Stimulated activated CD8-positive, alpha-beta memory T cell treated with anti-CD3 and anti-CD28 coated beads, Interleukin-7, amount 100 ng/mL, for 1 hour (primary cell): ENCODE measurements at regions not wholly inside any gene's neighbourhood (a gene's known extent, or its start where the extent isn't known, plus 50 kb on each side); places are given as distances from the start of the nearest gene placed in this dataset.
"Not testable (repeated sequence)": the region's sequence is repeated elsewhere in the genome, so short reads cannot be mapped to it uniquely, and the experiment has no call there.

ENCODE experiments used
- DNase-seq, 2 donors: peaks; one replicate each; pipeline ENCODE4 v3.0.0-alpha.2; 2020; ENCODE audit warnings: low read depth in 2 of 2

DNA sequence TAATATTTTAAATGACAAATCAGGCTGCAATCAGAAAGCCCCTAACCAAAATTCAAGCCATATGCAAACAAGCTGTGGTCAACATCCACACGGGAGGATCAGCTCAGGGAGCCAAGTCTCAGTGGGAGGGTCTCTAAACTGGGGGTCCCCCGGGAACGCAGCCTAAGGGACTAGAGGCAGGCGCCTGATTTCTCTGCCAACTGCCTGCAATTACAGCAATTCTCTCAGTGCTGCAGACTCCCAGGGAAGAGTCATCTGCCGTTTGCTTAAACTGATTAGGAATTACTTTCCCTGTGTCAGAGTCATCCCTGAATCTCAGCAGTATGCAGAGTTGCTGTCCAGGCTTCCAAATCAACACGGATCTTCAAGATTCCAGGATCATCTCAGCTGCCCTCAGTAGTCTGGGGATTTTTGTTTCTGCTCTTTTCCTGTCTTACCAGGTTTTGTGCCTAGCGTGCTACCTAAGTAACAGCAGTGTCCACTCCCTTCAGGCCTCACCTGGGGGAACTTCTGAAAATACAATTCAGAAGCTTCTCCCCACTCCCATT is 247.8 kb downstream of the RRAGC start:
- DNase-seq = no peak

DNA sequence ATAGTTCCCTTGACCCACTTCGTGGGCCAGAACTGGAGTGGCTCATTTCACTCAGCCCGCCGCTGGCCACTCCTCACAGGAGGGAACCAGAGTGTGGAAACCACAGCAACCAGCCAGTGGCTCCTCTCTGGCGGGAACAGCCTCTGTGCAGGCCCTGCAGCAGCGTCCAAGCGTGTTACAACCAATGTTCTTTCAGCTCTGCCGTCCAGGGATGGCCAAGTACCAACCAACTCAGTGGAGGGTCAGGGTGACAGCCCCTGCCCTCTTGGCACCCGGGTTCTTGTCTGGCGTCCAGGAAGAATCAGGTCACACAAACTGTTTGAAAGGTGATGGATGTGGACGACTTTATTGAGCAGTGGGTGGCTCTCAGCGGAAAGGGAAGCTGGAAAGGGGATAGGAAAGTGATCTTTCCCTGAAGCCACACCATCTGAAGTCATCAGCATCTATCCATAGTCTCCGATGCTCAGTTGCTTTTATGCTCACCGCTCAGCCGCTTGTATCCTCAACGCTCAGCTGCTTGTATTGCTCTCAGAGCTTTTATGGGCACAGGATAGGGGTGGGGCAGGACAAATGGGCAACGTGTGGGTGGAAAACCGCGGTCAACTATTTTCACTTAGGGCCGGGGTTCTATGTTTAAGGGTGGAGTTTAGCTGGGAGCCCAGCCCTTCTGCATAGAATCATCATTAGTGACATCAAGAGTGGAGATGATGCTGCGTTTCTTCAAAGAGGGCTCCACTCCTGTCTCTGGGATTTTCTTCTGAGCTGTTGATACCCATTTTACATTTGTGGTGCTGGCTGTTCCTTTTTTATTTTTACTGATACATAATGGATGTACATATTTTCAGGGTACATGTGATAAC is 250.2 kb downstream of the RRAGC start:
- DNase-seq = no peak

DNA sequence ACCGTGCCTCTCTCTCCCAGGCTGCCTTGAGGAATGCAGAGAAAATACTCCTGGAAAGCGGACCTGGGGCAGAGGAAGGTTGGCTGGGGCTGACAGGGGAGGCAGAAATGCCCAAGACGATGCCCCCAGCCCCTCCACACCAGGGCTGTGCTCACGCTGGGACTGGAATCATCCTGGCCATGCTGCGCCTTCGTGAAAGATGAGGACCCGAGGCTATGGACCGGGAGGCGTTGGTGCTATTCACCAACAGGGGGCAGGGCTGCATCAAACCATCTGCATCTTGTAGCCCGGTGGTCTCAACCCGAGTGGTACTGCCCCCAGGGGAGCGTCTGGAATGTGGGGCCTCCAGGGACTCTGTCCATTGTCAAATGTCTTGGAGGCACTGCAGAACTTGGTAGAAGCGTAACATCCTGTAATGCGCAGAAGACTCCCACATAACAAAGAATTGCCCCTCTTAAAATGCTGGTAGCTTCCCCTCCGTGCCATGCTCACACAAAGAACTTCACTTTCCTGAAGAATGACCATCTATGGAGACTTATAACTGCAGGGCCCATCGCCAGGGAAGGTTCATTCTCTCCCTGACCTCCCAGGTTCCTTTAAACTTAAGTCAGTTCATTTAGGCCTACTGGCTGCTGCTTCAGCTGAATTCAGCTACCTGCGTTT is 251.2 kb downstream of the RRAGC start:
- DNase-seq = no peak

DNA sequence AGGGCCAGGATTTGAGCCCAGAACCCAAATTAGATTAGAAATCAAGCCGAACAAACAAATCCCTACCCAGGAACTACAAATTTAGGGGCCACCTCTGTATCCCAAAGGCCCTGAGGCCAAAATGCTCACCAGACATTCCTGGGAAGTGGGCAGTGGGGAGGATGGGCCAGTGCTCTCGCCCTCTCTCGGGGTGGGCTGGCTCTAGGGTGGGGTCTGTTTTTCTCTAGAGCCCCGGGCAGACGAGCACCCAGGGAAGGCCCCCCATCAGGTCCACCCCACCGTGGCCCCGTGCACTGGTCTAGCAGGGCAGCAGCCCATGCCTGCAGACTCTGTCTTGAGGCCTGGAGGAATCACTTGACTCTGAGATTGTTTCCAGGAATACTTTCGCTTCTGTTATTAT is 252.0 kb downstream of the RRAGC start:
- no peak for DNase-seq

DNA sequence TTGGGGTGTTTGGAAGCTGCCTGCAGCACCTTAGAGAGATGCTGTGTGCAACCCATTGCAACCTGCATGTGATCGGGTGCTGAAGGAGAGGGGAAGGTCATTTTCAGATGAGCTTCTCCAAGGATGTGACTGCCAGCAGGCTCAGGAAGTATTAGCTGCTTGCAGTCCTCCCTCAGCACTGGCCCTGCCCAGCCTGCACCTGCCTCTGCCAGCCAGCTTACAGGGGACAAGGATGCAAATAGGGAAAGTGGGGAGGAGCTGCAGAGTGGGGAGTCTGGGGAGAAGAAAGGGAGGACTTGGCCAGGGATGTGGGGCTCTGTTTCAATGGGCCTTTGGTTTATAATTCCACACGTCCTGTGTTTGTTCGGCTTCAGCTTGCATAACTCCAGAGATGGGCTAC is 254.5 kb downstream of the RRAGC start:
- DNase-seq = no peak

DNA sequence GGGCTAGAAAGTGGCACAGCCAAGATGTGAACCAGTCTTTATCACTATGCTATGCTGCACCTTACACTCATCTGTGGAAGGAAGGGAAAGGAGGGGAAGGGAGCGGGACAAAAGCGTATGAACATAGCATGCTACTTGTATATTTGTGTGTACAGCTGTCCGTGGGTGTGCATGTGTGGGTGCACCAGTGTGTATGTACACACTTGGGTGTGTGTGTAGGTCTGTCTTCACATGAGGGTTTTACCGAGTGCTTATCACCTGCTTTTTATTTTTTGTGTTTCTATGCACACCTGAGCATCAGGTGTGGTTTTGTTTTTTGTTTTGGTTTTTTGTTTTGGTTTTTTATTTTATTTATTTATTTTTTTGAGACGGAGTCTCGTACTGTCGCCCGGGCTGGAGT is 255.7 kb downstream of the RRAGC start:
- no peak for DNase-seq

DNA sequence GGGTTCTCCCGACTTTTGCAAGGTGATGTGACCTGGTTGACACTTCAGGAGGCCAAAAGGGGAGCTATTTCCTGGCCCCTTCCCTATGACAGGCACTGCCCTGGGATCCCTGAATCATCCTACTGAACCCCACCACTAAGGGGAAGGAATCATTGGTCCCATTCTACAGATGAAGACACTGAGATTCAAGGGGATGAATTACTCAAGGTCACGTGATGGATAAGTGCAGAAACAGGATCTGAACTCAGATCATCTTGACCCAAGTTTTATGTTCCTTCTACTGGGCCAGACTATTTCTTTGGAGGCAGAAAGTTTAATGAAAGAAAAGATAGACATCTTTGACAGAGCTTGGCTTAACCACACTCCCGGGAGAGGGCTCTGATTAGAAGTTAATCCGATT is 258.7 kb downstream of the RRAGC start:
- no peak for DNase-seq

DNA sequence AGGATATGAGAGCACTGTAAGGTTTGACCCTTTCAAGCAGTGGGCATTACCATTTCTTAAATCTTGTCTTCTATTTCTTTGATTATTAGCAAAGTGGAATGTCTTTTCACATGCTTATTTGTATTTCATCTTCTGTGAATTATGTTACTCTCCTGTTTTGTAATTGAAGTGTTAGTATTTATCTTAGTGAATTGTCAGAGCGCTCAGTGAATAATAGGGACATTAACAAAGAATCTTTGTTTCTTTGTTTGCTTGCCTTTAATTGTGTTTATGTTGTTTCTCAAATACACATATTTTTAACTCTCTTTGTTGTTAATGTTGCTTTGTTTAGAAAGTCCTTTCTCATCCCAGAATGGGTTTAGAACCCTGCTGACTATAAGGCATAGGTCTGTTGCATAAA is 259.3 kb downstream of the RRAGC start:
- no peak for DNase-seq

DNA sequence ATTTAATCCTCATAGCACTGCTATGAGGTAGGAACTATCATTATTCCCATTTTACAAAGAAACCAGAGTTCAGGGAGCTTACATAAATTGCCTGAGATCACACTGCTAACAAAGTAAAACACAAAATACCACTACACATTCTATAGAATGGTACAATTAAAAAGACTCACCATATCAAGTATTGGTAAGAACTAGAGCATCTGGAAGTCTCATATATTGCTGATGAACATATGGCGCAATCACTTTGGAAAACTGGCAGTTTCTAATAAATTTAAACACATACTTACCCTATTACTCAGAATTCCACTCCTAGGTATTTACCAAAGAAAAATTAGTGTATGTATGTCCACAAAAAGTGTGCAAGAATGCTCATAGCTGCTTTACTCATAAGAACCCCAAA is 261.5 kb downstream of the RRAGC start:
- DNase-seq = no peak

DNA sequence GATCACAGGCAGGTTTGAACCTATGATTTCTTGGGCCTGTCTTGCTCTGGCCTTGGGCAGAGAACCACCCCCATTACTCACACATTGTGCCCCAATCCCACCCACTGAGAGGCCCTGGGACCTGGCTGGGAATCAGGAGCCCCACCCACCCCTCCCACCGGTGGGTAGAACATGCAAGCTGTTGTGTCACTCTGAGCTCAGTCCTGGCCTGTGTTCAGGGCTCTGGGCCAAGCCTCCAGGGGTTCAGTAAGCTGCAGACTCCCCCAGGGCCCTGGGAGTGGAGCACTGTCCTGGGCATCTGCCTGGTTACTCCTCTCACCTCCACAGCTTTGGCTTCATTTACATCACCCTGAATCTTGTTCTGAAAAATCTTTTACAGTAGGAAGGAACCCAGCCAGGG is 270.5 kb downstream of the RRAGC start:
- DNase-seq = no peak

DNA sequence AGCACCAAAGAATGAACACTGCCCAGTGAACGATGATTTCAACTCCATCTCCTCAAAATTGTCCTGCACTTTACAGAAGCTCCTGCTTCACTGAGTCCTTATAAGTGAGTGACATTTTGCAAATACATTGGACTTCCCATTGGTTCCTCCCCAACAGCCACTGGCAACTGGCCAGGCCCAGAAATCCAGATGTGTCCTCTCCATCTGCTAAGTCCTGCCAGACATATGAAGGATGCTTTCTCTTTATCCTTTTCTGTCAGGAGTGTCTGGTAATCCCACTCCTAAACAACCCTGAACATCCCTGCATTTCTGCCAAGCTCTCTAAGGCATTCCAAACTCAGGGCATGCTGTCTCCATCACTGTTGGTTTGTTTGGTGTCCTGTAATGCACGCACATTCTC is 271.8 kb downstream of the RRAGC start:
- no peak for DNase-seq

DNA sequence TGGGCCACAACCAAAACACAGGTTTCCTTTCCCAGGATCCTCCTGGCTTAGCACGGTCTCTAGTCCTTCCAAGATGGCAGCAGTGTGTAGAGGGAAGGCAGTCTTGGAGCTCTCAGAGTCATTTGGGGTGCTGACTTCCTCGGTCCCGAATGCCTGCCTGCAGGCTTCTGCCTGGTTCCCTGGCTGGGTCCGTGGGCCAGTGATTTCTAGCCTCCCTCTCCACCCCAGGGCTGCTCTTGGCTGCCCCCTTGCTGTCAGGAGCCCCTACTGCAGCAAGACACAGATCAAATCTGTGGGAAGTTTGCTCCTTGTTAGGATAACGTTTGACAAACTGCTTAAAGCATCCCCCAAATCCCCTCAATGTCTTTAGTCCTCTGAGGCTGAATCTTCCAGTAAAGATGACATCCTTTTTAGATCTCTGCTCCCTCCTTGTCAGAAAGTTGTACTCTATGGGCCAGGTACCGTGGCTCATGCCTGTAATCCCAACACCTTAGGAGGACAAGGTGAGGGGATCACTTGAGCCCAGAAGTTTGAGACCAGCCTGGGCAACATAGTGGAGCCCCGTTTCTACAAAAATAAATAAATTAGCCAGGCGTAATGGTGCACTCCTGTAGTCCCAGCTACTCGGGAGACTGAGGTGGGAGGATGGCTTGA is 272.5 kb downstream of the RRAGC start:
- peak in 1 of 2 donors; percentile 21 for DNase-seq

DNA sequence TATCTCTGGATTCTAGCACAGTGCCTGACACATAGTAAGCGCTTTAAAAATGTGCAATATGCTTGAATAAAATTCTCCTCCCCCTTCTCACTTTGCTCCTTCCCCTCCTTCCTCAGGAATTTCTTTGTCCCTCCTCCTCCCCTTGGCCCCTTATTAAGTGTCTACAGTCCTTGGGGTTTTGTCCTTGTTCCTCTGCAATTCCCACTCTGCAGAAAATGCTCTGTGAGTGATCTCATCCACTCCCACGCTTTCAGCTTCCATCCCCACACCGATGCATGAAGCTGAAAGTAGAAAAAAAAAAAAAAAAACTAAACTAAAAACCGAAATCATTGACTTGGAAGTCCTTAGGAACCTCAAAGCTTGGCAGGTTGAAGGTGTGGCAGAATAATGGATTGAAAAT is 273.6 kb downstream of the RRAGC start:
- DNase-seq = no peak

DNA sequence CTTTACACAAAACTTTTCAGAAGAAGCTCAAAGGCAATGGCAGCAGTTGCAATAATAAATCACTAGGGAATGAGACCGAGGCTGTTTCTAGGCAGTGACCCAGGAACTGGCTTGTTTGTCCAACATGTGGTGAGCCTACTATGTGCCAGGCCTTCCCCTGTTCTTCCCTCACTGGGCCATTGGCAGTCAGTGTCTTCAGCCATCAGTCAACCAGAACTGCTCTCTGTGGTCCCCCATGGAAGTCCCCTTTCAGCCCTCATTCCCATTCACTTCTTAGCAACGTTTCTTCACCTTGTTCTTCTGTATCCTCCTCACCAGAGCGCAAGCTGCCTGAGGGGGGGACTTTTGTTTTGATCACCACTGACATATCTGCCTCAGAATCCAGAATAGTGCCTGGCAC is 274.1 kb downstream of the RRAGC start:
- DNase-seq = no peak

DNA sequence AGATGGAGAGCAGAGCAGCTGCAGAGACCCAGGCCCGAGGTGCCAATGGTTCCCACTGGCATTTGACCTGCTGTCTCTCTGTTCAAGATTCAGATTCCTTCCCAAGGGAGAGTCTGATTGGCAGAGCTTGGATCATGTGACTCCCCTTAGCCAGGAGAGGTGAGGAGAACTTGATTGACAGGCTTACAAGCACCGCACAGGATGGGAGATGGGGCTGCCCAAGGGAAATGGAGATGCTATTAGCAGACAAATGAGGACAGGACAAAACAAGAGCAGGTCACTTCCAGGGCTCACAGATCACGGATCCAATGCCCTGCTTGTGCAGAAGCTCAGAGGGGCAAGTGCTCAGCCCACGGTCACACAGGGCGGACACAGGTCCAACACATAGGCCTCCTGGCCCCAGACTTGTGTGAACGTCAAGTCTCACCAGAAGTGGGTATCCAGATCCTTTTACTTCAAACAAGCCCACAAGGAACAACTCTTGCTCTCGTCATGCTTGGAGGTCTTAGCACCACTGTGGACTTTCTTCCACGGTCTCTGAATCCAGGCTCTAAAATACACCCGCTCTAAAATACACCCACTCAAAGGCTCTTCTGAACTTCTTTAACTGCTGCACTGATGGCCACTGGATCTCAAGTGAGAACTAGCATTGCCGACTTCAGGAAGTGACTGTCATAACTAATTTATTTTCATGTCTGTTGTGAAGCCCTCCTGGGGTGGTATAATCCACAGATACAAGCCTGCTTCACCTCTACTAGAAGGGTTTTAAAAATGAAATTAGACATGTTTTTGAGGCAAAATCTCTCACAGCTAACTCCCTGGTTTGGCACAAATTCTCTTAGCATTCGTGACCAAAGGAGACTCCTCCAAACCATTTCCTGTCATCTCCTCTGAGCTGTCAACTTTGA is 274.9 kb downstream of the RRAGC start:
- no peak for DNase-seq

DNA sequence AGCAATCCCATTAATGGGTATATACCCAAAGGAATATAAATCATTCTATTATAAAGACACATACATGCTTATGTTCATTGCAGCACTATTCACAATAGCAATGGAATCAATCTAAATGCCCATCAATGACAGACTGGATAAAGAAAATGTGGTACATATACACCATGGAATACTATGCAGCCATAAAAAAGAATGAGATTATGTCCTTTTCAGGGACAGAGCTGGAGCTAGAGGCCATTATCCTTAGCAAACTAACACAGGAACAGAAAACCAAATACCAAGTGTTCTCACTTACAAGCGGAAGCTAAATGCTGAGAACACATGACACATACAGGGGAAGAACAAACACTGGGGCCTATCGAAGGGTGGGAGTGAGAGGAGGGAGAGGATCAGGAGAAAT is 276.3 kb downstream of the RRAGC start:
- not testable (repeated sequence) for DNase-seq

DNA sequence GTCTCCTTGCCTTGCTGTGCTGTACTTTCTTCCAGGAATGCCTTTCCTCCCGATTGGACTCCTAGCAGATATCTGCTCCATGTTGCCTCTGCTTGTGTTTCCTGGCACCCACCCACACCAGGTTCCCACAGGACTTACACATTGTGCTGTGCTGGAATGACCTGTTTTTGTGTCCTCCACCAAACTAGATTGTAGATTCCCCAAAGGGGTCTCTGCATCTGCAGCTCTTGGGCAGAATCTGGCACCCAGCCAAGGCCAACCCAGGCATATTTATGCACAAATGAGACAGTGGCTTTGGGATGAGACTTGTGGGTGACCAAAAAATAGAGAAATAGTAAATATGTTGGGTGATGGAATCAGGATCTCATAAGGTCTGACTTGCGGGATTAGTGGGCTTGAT is 278.2 kb downstream of the RRAGC start:
- DNase-seq = no peak

DNA sequence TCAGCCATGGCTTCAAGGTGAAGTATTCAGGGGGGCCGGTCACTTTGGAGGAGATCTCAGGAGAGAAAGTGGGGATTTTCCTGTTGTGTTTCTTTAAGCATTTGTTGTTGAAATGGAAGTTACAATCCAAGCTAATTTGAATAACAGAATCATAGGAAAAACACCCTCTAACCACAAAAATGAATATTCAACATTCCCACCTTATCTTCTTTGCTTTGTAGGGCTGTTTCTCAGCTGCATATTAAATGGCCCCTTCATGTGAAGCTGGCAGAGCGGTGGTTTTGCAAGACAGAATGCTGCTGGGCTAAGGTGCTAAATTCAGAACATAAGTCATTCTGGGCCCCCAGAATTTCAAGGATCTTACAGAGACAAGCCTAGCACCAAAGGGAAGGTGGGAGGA is 279.0 kb downstream of the RRAGC start:
- no peak for DNase-seq

DNA sequence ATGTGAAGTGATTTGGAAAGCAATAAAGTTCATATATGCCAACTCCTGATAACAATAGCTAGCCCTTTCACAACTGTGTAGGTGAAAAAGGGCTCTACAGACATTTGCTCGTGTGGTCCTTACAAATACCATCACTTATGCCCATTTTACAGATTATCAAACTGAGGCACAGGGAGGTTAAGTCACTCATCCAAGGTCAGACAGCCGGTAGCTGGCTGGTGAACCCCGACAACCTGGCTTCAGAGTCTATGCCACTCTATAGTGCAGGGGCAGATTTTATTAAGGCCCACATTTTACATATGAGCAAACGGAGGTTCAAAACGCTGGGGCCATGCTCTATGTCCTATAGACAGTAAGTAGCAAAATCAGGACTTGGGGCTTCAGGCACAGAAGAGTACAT is 280.5 kb downstream of the RRAGC start:
- no peak for DNase-seq

DNA sequence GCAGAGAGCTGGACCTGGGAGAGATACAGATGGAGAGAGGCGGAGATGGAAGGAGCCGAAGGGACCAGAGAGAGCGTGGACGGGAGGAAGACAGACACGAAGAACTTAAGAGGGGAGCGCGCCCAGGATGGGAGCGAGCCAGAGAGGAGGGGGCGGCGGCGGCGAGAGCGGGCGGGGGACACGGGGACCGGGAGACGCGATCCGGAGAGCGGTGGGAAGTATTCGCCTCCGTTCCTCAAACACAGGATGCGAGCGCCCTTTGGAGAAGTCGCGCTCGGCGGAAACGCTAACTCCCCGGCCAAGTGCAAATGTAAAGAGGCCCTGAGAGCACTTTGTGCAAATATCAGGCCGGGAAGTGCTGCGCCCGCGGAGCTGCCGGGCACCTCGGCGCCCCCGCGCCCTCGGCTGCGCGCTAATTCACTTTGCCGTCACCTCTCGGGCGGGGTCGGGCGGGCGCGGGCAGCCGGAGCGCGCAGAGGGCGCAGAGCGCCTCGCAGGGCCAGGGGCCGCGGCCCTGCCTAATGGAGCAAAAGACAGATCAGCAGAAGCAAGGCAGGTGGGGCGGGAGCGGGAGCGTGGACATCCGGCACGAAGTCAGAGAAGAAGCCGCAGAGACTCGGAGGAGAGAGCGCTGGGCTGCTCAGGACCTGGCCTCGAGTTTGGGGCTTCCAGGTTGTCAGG is 281.2 kb downstream of the RRAGC start:
- no peak for DNase-seq

DNA sequence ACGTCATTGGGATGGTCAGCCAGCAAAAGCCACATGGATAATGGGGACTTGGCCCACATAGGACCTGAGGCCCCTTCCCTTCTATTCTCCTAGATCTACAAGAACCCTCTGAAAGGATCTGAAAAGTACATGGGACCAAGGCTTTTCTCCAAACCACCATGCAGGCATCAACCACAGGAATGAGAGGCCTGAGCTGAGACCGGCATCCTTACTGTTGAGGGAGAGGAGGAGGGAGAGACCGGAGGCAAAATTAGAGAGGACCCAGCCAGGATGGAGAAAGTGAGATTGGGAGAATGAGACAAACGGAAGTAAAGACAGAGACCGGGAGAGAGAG is 281.7 kb downstream of the RRAGC start:
- DNase-seq = no peak
